ENCODE measurements at regions not wholly inside any gene's neighbourhood (a gene's known extent, or its start where the extent isn't known, plus 50 kb on each side); places are given as distances from the start of the nearest gene placed in this dataset.

GRCh38 chr11:35065566-35065965, 73.4 kb upstream of the CD44 start:
- TF ChIP-seq, protein P1, sequence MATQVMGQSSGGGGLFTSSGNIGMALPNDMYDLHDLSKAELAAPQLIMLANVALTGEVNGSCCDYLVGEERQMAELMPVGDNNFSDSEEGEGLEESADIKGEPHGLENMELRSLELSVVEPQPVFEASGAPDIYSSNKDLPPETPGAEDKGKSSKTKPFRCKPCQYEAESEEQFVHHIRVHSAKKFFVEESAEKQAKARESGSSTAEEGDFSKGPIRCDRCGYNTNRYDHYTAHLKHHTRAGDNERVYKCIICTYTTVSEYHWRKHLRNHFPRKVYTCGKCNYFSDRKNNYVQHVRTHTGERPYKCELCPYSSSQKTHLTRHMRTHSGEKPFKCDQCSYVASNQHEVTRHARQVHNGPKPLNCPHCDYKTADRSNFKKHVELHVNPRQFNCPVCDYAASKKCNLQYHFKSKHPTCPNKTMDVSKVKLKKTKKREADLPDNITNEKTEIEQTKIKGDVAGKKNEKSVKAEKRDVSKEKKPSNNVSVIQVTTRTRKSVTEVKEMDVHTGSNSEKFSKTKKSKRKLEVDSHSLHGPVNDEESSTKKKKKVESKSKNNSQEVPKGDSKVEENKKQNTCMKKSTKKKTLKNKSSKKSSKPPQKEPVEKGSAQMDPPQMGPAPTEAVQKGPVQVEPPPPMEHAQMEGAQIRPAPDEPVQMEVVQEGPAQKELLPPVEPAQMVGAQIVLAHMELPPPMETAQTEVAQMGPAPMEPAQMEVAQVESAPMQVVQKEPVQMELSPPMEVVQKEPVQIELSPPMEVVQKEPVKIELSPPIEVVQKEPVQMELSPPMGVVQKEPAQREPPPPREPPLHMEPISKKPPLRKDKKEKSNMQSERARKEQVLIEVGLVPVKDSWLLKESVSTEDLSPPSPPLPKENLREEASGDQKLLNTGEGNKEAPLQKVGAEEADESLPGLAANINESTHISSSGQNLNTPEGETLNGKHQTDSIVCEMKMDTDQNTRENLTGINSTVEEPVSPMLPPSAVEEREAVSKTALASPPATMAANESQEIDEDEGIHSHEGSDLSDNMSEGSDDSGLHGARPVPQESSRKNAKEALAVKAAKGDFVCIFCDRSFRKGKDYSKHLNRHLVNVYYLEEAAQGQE (IDR thresholded peaks at IDR 0.05; ENCODE audit: insufficient replicate concordance, low read depth) = no peak
- TF ChIP-seq, protein P2, sequence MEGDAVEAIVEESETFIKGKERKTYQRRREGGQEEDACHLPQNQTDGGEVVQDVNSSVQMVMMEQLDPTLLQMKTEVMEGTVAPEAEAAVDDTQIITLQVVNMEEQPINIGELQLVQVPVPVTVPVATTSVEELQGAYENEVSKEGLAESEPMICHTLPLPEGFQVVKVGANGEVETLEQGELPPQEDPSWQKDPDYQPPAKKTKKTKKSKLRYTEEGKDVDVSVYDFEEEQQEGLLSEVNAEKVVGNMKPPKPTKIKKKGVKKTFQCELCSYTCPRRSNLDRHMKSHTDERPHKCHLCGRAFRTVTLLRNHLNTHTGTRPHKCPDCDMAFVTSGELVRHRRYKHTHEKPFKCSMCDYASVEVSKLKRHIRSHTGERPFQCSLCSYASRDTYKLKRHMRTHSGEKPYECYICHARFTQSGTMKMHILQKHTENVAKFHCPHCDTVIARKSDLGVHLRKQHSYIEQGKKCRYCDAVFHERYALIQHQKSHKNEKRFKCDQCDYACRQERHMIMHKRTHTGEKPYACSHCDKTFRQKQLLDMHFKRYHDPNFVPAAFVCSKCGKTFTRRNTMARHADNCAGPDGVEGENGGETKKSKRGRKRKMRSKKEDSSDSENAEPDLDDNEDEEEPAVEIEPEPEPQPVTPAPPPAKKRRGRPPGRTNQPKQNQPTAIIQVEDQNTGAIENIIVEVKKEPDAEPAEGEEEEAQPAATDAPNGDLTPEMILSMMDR (IDR thresholded peaks at IDR 0.05; ENCODE audit: insufficient read depth, low read length) = no peak
